GM12865 (cell line): ENCODE measurements at regions not wholly inside any gene's neighbourhood (a gene's known extent, or its start where the extent isn't known, plus 50 kb on each side); places are given as distances from the start of the nearest gene placed in this dataset.

Source experiments
- DNase-seq: peaks from one replicate; pipeline ENCODE4 v3.0.0; 2010; ENCODE audit warnings: low read depth
- H3K4me3 ChIP-seq: 2 replicates; pipeline ENCODE4 v1.5.1; 2011; ENCODE audit warnings: mild to moderate bottlenecking, low read depth, low read length, control low read depth
- TF ChIP-seq, protein P1 (sequence below): IDR thresholded peaks from 2 replicates; pipeline ENCODE4 v1.5.1; 2011; ENCODE audit warnings: low read length, control low read depth, low read depth, inconsistent platforms; ENCODE audit not compliant: insufficient read depth; ENCODE audit errors: missing control alignments

- TF ChIP-seq, protein P1, sequence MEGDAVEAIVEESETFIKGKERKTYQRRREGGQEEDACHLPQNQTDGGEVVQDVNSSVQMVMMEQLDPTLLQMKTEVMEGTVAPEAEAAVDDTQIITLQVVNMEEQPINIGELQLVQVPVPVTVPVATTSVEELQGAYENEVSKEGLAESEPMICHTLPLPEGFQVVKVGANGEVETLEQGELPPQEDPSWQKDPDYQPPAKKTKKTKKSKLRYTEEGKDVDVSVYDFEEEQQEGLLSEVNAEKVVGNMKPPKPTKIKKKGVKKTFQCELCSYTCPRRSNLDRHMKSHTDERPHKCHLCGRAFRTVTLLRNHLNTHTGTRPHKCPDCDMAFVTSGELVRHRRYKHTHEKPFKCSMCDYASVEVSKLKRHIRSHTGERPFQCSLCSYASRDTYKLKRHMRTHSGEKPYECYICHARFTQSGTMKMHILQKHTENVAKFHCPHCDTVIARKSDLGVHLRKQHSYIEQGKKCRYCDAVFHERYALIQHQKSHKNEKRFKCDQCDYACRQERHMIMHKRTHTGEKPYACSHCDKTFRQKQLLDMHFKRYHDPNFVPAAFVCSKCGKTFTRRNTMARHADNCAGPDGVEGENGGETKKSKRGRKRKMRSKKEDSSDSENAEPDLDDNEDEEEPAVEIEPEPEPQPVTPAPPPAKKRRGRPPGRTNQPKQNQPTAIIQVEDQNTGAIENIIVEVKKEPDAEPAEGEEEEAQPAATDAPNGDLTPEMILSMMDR, result no peak
- H3K4me3 ChIP-seq, result no peak overlapping the region
- no peak for DNase-seq
Measured at GRCh38 chr2:239469106-239469960, 68.5 kb upstream of the HDAC4 start.

- H3K4me3 ChIP-seq, result no peak overlapping the region
- TF ChIP-seq, protein P1, result no peak
- no peak for DNase-seq
Measured at GRCh38 chr2:239468491-239469105, 67.8 kb upstream of the HDAC4 start.

DNA sequence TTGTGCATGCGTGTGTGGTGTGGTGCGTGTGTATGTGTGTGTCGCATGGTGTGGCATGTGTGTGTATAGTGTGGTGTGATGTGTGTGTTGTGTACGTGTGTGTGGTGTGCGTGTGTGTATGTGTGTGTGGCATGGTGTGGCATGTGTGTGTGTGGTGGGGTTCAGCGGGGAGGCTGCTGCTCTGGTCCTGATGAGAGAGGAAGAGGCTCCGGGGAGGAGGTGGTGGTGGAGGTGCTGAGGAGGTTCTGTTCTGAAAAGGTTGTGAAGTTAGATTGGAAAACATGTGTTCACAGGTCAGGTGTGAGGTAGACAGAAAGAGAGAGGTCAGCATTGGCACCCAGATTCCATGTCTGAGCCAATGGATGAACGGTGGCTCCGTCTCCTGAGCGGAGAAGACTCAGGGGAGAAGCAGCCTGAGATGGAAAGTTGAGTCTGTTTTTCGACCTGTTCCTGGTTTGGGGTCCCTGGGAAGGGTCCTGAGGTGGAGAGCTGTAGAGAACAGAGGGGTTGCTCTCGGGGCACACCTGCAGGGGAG is 67.2 kb upstream of the HDAC4 start:
- TF ChIP-seq, protein P1, result no peak
- no peak for DNase-seq
- H3K4me3 ChIP-seq, result no peak overlapping the region

DNA sequence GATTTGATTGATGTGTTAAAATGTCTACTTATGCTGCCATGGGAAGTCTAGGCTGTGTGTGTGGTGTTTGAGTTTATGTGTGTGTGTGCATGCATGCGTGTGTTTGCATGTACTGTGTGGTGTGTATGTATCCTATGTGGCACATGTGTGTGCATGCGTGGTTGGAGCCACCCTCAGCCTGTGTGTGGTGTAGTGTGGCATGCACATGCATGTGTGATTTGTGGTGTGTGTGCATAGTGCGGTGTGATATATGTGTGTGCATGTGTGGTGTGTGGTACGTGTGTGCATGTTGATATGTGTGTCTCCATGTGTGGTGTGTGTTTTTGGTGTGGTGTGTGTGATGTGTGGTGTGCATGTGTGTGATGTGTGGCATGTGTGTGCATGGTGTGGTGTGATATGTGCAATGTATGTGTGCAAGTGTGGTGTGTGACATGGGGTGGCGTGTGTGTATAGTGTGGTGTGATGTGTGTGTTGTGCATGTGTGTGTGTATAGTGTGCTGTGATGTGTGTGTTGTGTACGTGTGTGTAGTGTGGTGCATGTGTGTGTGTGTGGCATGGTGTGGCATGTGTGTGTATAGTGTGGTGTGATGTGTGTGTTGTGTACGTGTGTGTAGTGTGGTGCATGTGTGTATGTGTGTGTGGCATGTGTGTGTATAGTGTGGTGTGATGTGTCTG is 66.6 kb upstream of the HDAC4 start:
- TF ChIP-seq, protein P1, result no peak
- DNase-seq, result no peak
- no peak overlapping the region for H3K4me3 ChIP-seq

GRCh38 chr2:239466755-239467271 is 66.0 kb upstream of the HDAC4 start:
- no peak for DNase-seq
- H3K4me3 ChIP-seq, result no peak overlapping the region
- TF ChIP-seq, protein P1, result no peak

- H3K4me3 ChIP-seq, result no peak overlapping the region
- TF ChIP-seq, protein P1, result no peak
- DNase-seq, result no peak
Measured at GRCh38 chr2:239466061-239466754, 65.4 kb upstream of the HDAC4 start.
